Stimulated activated memory B cell treated with anti-CD40 and anti-IgM and Interleukin-4, amounts not matched to agents 10 μg/mL and 1 μg/mL and 100 μg/mL, for 72 hours (primary cell): ENCODE measurements at regions not wholly inside any gene's neighbourhood (a gene's known extent, or its start where the extent isn't known, plus 50 kb on each side); places are given as distances from the start of the nearest gene placed in this dataset.
"Not testable (repeated sequence)": the region's sequence is repeated elsewhere in the genome, so short reads cannot be mapped to it uniquely, and the experiment has no call there.

Experiments
- ATAC-seq: fragments of 150-1000 bp; cut with Tn5 transposase; 2 replicates; pipeline ENCODE4 v1.10.0; 2021
- H3K27ac Mint-ChIP-seq: one replicate; pipeline ENCODE4 v1.8.0; 2022; ENCODE audit warnings: mild to moderate bottlenecking, mixed read lengths
- H3K27me3 Mint-ChIP-seq: one replicate; pipeline ENCODE4 v1.8.0; 2022; ENCODE audit warnings: mixed read lengths
- H3K36me3 Mint-ChIP-seq: one replicate; pipeline ENCODE4 v1.8.0; 2022; ENCODE audit warnings: mixed read lengths
- H3K4me1 Mint-ChIP-seq: one replicate; pipeline ENCODE4 v1.8.0; 2022; ENCODE audit warnings: mixed read lengths
- H3K4me3 Mint-ChIP-seq: one replicate; pipeline ENCODE4 v1.8.0; 2022; ENCODE audit warnings: mild to moderate bottlenecking, moderate library complexity, mixed read lengths
- H3K9me3 Mint-ChIP-seq: one replicate; pipeline ENCODE4 v1.8.0; 2022; ENCODE audit warnings: mixed read lengths

DNA sequence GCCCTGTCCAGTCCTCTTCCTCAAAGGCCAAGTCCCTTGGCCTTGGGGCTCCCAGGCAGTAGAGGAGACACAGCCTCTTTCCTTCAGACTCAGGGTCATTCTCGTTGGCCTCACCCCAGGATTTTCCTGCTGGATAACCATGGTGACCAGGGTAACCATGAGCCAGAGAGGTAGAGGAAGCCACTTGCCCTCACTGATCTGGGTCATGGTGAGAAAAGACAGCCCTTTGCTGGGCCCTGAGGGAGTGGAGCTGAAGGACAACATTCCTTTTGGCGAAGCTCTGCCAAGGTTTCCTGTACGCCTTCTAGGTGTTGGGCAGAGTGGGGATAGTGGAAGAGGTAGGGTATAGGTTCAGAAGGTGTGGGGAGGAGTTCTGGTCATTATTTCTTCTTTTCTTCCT, 53.1 kb upstream of the WNT4 start:
- H3K36me3 Mint-ChIP-seq, result no peaks in the 10 kb centered on the region
- no peaks in the 10 kb centered on the region for H3K9me3 Mint-ChIP-seq
- H3K27ac Mint-ChIP-seq, result no peak overlapping the region
- no peaks in the 10 kb centered on the region for H3K4me1 Mint-ChIP-seq
- H3K4me3 Mint-ChIP-seq, result no peak overlapping the region
- ATAC-seq, result no peak
- peaks cover 30% of the 10 kb centered on the region for H3K27me3 Mint-ChIP-seq

GRCh38 chr1:22196641-22197040, 53.7 kb upstream of the WNT4 start:
- no peaks in the 10 kb centered on the region for H3K9me3 Mint-ChIP-seq
- no peaks in the 10 kb centered on the region for H3K36me3 Mint-ChIP-seq

DNA sequence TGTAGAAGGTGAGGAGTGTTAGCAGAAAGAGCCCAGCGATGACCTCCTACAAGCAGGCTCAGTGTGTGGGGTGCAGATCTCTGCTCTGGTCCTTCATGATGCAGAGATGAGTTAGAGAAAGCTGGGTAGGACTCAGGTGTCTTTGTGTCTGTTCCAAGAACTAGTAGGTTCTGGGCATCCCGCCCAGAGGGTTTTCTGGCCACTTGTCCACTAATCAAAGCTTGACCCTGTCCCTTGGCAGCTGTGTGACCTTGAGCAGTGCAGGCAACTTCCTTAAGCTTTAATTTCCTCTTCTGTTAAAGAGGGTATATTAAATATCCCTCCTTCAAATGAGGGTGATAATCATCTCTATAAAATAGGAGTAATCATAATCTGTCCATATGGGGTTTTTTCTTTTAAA, 54.7 kb upstream of the WNT4 start:
- no peaks in the 10 kb centered on the region for H3K9me3 Mint-ChIP-seq
- H3K4me3 Mint-ChIP-seq, result no peak overlapping the region
- H3K36me3 Mint-ChIP-seq, result no peaks in the 10 kb centered on the region
- H3K27ac Mint-ChIP-seq, result no peak overlapping the region
- no peak for ATAC-seq
- peaks cover 31% of the 10 kb centered on the region for H3K27me3 Mint-ChIP-seq
- H3K4me1 Mint-ChIP-seq, result no peaks in the 10 kb centered on the region

More at GRCh38 chr1:22196641-22197040, 53.7 kb upstream of the WNT4 start:
- no peak for ATAC-seq
- no peaks in the 10 kb centered on the region for H3K4me1 Mint-ChIP-seq
- no peak overlapping the region for H3K27ac Mint-ChIP-seq
- H3K27me3 Mint-ChIP-seq, result peaks cover 30% of the 10 kb centered on the region
- no peak overlapping the region for H3K4me3 Mint-ChIP-seq

GRCh38 chr1:22201023-22201422, 58.1 kb upstream of the WNT4 start:
- no peaks in the 10 kb centered on the region for H3K4me1 Mint-ChIP-seq
- peaks cover 48% of the 10 kb centered on the region for H3K27me3 Mint-ChIP-seq
- no peak overlapping the region for H3K27ac Mint-ChIP-seq
- H3K9me3 Mint-ChIP-seq, result no peaks in the 10 kb centered on the region
- H3K4me3 Mint-ChIP-seq, result no peak overlapping the region
- H3K36me3 Mint-ChIP-seq, result no peaks in the 10 kb centered on the region
- no peak for ATAC-seq

DNA sequence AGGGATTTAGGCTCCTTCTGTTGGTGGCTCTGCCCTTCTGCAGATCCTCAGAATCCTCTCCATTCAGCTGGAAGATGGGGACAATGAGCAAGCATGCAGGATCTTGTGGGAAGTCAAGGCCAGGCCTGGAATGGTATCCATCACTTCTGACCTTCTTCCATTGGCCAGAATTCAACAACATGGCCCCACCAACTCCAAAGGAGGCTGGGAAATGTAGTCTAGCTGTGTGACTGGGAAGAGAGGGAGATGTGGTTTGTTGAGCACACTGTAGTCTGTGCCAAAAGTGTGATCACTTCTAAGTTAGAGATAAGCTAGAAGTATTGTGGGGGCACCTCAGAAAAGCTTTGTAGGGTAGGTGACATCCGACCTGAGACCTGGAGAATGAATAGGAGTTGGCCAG, 60.4 kb upstream of the WNT4 start:
- no peaks in the 10 kb centered on the region for H3K9me3 Mint-ChIP-seq
- H3K4me1 Mint-ChIP-seq, result no peaks in the 10 kb centered on the region
- no peaks in the 10 kb centered on the region for H3K36me3 Mint-ChIP-seq
- H3K27me3 Mint-ChIP-seq, result peaks cover 64% of the 10 kb centered on the region
- H3K27ac Mint-ChIP-seq, result no peak overlapping the region
- H3K4me3 Mint-ChIP-seq, result no peak overlapping the region
- no peak for ATAC-seq

DNA sequence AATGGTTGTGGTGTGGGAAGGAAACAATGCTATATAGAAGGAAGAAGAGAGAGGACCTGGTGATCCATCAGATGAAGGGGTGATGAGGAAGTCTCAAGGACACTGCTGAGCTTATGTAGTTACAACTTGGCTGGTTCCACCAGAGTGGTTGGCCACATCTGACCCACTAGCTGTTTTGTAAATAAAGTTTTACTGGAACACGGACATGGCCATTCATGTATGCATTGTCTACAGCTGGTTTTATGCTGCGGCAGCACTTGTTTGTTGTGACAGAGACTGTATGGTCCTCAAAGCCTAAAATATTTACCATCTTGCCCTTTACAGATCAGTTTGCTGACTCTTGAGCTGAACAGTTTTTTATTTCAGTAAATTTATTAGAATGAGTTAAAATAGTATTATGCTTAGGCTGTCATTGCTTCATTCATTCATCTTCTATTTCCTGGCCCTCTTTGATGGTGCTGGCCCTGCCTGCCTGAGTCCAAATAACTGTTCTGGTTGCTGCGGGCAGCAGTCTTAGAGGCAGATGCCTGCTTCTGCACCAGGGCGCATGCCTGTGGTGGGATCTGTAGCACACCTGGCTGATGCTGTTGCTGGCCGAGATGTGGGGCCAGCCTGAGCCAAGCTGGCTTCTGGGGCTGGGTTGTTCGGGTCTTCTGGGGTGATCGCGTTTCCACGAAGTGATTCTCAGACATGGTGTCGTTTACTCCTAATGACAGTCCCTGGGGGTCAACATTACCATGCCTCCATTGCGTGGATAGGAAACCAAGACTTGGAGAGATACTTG, 61.4 kb upstream of the WNT4 start:
- Mint-ChIP-seq H3K36me3 (no peaks in the 10 kb centered on the region), H3K9me3 (no peaks in the 10 kb centered on the region), H3K27me3 (peaks cover 63% of the 10 kb centered on the region), H3K4me3 (no peak overlapping the region), H3K4me1 (no peaks in the 10 kb centered on the region), H3K27ac (no peak overlapping the region)
- ATAC-seq, result no peak

DNA sequence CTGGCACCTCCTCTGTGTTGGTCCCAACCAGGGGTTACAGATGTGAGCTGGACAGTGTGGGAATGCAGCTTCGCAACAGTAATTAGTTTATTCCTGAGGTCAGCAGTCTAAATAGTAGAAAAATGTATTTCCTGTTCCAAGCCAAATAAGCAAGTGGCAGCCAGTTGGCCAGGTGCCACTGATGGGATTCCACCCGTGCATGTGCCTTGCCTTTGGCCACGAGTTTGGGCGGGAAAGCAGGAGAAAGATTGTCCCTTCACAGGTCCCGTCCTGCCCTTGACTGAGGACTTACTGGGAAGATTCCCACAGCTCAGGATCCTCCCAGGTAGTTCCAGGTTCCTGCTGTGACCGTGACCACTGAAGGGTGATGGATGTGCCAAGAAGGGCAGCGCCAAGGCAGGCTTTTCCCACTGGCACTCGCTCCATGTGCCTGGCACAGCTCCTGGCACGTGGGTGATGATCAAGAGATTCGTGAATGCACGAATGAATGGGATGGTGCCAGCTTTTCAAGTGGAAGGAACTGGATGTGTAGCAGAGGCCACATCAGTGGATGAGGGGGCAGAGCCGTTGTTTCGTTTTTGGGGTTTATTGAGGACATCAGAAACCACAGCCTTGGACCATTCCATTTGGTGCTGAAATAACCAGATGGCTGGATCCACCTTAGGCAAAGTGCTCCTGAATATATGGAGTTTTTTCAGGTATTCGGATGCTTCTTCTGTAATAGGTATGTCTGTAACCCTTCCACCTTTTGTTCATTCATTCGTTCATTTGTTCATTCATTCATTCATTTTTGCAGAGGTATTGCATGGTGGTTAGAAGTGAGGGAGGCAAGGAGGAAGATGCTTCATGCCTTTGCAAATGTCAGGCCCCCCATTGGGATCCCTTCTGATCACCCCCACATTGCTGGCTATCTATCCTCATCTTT, 62.4 kb upstream of the WNT4 start:
- no peak for ATAC-seq
- Mint-ChIP-seq H3K27me3 (peaks cover 69% of the 10 kb centered on the region), H3K4me1 (no peaks in the 10 kb centered on the region), H3K4me3 (no peak overlapping the region), H3K36me3 (no peaks in the 10 kb centered on the region), H3K27ac (no peak overlapping the region), H3K9me3 (no peaks in the 10 kb centered on the region)

DNA sequence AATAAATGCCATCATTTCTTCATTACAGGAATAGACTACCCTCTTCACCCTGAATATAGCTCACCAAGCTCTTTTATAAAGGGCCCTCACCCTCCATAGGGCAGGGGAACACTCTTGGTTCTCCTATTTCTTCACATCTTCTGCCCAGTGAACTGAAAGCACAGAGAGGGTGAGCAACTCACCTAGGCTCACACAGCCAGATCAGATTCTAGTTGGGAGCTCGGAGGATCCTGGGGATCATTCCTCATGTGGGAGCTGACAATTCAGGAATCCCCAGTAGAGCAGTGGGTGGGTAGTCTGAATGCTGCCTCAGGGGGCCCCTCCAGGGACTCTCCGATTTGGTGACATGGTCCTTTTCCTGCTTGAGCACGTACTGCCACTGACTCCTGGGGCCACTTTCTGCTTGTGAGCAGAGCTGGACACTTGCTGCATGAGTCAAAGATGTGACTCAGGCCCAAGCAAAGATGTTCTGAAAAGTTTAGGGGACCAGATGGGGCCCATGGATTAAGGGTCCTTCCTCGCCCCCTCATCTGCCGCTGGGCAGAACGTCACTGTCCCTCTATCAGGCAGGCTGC, 63.7 kb upstream of the WNT4 start:
- Mint-ChIP-seq H3K4me3 (no peak overlapping the region), H3K4me1 (no peaks in the 10 kb centered on the region), H3K27me3 (peaks cover 76% of the 10 kb centered on the region), H3K9me3 (no peaks in the 10 kb centered on the region), H3K36me3 (no peaks in the 10 kb centered on the region), H3K27ac (no peak overlapping the region)
- ATAC-seq, result no peak

DNA sequence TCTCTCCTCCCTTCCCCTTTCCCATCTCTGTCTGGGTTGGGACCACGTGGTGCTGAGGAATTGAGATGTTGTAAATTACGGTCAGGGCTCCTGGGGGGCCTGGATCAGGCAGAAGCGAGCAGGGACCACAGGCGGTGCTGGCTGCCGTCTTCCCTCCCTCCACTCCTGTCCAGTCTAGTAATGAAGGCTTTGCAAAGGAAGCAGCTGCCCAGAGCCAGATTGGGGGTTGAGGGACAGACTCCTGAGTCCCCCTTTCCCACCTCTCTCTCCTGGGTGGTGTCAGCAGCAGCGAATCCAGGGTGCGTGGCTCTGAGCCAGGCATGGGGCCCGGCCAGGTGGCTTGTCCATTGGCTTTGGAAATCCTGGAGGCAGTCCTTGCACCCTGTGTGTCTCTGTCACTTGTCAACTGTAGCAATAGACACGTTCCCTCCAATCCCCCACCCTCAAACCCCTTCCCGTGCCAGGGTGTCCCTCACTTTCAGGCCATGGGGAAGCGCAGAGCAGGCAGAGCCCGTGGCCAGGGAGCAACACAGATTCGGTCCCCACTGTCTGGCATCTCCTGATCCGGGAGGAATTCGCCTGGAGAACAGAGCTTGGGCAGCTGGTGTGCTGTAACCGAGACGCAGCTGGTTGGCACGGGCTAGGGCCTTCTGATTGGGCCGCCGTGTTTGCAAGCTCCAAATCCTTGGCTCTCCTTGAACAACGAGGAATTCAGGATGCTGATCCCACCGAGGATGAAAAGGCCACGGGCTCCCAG, 64.8 kb upstream of the WNT4 start:
- Mint-ChIP-seq H3K27ac (no peak overlapping the region), H3K4me1 (no peaks in the 10 kb centered on the region), H3K36me3 (no peaks in the 10 kb centered on the region), H3K9me3 (no peaks in the 10 kb centered on the region), H3K4me3 (no peak overlapping the region), H3K27me3 (peaks cover 85% of the 10 kb centered on the region)
- ATAC-seq, result no peak

- Mint-ChIP-seq H3K36me3 (no peaks in the 10 kb centered on the region), H3K27me3 (peaks cover 85% of the 10 kb centered on the region), H3K27ac (no peak overlapping the region), H3K9me3 (no peaks in the 10 kb centered on the region), H3K4me1 (no peaks in the 10 kb centered on the region), H3K4me3 (no peak overlapping the region)
- no peak for ATAC-seq
Observed at GRCh38 chr1:22208268-22208972, 65.5 kb upstream of the WNT4 start.

- Mint-ChIP-seq H3K27me3 (peaks cover 81% of the 10 kb centered on the region), H3K4me1 (no peaks in the 10 kb centered on the region), H3K9me3 (no peaks in the 10 kb centered on the region), H3K27ac (no peak overlapping the region), H3K36me3 (no peaks in the 10 kb centered on the region), H3K4me3 (no peak overlapping the region)
- no peak for ATAC-seq
Observed at GRCh38 chr1:22208973-22209378, 66.1 kb upstream of the WNT4 start.

- Mint-ChIP-seq H3K4me1 (no peaks in the 10 kb centered on the region), H3K27ac (no peak overlapping the region), H3K9me3 (no peaks in the 10 kb centered on the region), H3K36me3 (no peaks in the 10 kb centered on the region), H3K4me3 (no peak overlapping the region), H3K27me3 (peaks cover 77% of the 10 kb centered on the region)
- ATAC-seq, result no peak
Observed at GRCh38 chr1:22210176-22210575, 67.3 kb upstream of the WNT4 start.

- Mint-ChIP-seq H3K36me3 (no peaks in the 10 kb centered on the region), H3K27me3 (peaks cover 73% of the 10 kb centered on the region), H3K9me3 (no peaks in the 10 kb centered on the region), H3K4me3 (no peak overlapping the region), H3K4me1 (no peaks in the 10 kb centered on the region), H3K27ac (no peak overlapping the region)
- no peak for ATAC-seq
Observed at GRCh38 chr1:22210636-22211035, 67.7 kb upstream of the WNT4 start.

GRCh38 chr1:22211459-22211858, 68.6 kb upstream of the WNT4 start:
- H3K36me3 Mint-ChIP-seq, ATAC-seq, H3K4me3 Mint-ChIP-seq, H3K9me3 Mint-ChIP-seq, H3K27ac Mint-ChIP-seq, H3K4me1 Mint-ChIP-seq: not testable (repeated sequence)
- H3K27me3 Mint-ChIP-seq, result peaks cover 69% of the 10 kb centered on the region
